ENCODE measurements at regions not wholly inside any gene's neighbourhood (a gene's known extent, or its start where the extent isn't known, plus 50 kb on each side); places are given as distances from the start of the nearest gene placed in this dataset.

- DNase-seq (ENCODE audit: low spot score) (no peak), ATAC-seq (peak; percentile 55; the same call in 2 of the 3 replicates), FAIRE-seq (no peak)
- intact Hi-C loops (cut with micrococcal nuclease; ENCODE audit: unreplicated experiment) (no loop called here), in situ Hi-C loops (cut with HindIII; ENCODE audit: extremely low pct_ligation_motif_present, low pct_unique_long_range_greater_than_20kb) (no loop called here)
- no peak overlapping the region for H3K4me2 ChIP-seq (ENCODE audit: low read depth, low read length)
- BruUV-seq (replicated peaks) = no TSS peak
- 55% methylated on average over 10 of the region's 10 CpGs for WGBS (ENCODE audit: low lambda C conversion rate)
- no peak overlapping the region for H3K9ac ChIP-seq (ENCODE audit: insufficient read depth, low read depth, low read length)
- peaks cover 14% of the 10 kb centered on the region for H3K4me1 ChIP-seq (ENCODE audit: insufficient read depth, low read length)
- no peaks in the 10 kb centered on the region for H3K36me3 ChIP-seq (replicated peaks in 1 of 2; ENCODE audit: control insufficient read depth in 1 of 2, insufficient read depth in 2 of 2, low read length in 2 of 2)
- H3K4me3 ChIP-seq (replicated peaks in 1 of 3; ENCODE audit: insufficient read depth in 1 of 3, low read depth in 2 of 3, low read length in 3 of 3) = no peak overlapping the region
- H3K9me3 ChIP-seq (ENCODE audit: low read length) = no peaks in the 10 kb centered on the region
- no peaks in the 10 kb centered on the region for H3K79me2 ChIP-seq (ENCODE audit: insufficient read depth, low read length)
- H3K27me3 ChIP-seq (ENCODE audit: control insufficient read depth in 1 of 2, insufficient read depth in 2 of 2, low read length in 2 of 2) = peaks cover under 1 to 12% of the 10 kb centered on the region in 2 experiments; a peak in 2 of 5 replicates
- H4K20me1 ChIP-seq (ENCODE audit: insufficient read depth, low read length) = no peaks in the 10 kb centered on the region
- no peak overlapping the region for H2AFZ ChIP-seq (ENCODE audit: low read length)
- H3K27ac ChIP-seq (ENCODE audit: extremely low read length, insufficient read depth, low read length) = no peak overlapping the region
- ChIA-PET POLR2A (no interaction called here), CTCF (ENCODE audit: low intra/inter-chr PET ratio, low total read pairs) (no interaction called here)
- TF ChIP-seq MEF2D (CRISPR knock-in tag; IDR thresholded peaks at IDR 0.05) (no peak), STAG1 (CRISPR knock-in tag; IDR thresholded peaks at IDR 0.05) (peak; percentile 42)
- TF ChIP-seq, protein P1, sequence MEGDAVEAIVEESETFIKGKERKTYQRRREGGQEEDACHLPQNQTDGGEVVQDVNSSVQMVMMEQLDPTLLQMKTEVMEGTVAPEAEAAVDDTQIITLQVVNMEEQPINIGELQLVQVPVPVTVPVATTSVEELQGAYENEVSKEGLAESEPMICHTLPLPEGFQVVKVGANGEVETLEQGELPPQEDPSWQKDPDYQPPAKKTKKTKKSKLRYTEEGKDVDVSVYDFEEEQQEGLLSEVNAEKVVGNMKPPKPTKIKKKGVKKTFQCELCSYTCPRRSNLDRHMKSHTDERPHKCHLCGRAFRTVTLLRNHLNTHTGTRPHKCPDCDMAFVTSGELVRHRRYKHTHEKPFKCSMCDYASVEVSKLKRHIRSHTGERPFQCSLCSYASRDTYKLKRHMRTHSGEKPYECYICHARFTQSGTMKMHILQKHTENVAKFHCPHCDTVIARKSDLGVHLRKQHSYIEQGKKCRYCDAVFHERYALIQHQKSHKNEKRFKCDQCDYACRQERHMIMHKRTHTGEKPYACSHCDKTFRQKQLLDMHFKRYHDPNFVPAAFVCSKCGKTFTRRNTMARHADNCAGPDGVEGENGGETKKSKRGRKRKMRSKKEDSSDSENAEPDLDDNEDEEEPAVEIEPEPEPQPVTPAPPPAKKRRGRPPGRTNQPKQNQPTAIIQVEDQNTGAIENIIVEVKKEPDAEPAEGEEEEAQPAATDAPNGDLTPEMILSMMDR (CRISPR knock-in tag; IDR thresholded peaks at IDR 0.05) = peak; percentile 16; the same call in 1 of the 2 replicates
These were observed 70.5 kb upstream of the PTCH1 start for GRCh38 chr9:95587021-95587964.

DNA sequence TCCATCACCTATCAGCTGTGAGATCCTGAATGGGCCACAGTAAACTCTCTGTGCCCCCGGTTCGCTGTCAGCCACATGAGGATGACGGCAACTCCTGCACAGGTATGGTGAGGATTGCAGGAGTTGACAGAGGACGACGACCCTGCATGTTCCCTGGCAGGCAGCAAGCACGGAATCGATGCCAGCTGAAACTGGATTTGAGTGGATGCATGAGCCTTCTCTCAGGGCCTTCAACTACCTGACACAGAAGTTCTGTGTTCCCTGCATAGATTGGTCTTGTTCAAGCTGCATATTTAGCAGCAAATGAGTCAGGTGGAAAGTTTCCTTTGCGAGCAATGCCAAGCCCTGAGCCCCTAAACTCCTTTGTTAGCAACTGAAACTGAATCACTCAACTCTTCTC, 69.6 kb upstream of the PTCH1 start:
- no TSS peak for BruUV-seq (replicated peaks)
- no peak overlapping the region for H3K4me3 ChIP-seq (replicated peaks in 1 of 3; ENCODE audit: insufficient read depth in 1 of 3, low read depth in 2 of 3, low read length in 3 of 3)
- intact Hi-C loops (cut with micrococcal nuclease; ENCODE audit: unreplicated experiment) (no loop called here), in situ Hi-C loops (cut with HindIII; ENCODE audit: extremely low pct_ligation_motif_present, low pct_unique_long_range_greater_than_20kb) (no loop called here)
- H4K20me1 ChIP-seq (ENCODE audit: insufficient read depth, low read length) = no peaks in the 10 kb centered on the region
- no peak overlapping the region for H2AFZ ChIP-seq (ENCODE audit: low read length)
- no peak for DNase-seq (ENCODE audit: low spot score)
- POLR2A ChIA-PET = no interaction called here
- peaks cover 0 to 15% of the 10 kb centered on the region in 2 experiments; a peak in 2 of 5 replicates for H3K27me3 ChIP-seq (ENCODE audit: control insufficient read depth in 1 of 2, insufficient read depth in 2 of 2, low read length in 2 of 2)
- WGBS (ENCODE audit: low lambda C conversion rate) = 69% methylated on average over 4 of the region's 8 CpGs
- no peaks in the 10 kb centered on the region for H3K36me3 ChIP-seq (replicated peaks in 1 of 2; ENCODE audit: control insufficient read depth in 1 of 2, insufficient read depth in 2 of 2, low read length in 2 of 2)
- CTCF ChIA-PET (ENCODE audit: low intra/inter-chr PET ratio, low total read pairs) = no interaction called here
- no peak for FAIRE-seq
- H3K9ac ChIP-seq (ENCODE audit: insufficient read depth, low read depth, low read length) = no peak overlapping the region
- H3K79me2 ChIP-seq (ENCODE audit: insufficient read depth, low read length) = no peaks in the 10 kb centered on the region
- no peaks in the 10 kb centered on the region for H3K9me3 ChIP-seq (ENCODE audit: low read length)
- ATAC-seq = no peak
- H3K27ac ChIP-seq (ENCODE audit: extremely low read length, insufficient read depth, low read length) = no peak overlapping the region
- peaks cover 14% of the 10 kb centered on the region for H3K4me1 ChIP-seq (ENCODE audit: insufficient read depth, low read length)
- H3K4me2 ChIP-seq (ENCODE audit: low read depth, low read length) = no peak overlapping the region
- TF ChIP-seq TAF15 (IDR thresholded peaks at IDR 0.05; ENCODE audit: low read depth, low read length, poor library complexity, severe bottlenecking) = no peak
- no peak for TF ChIP-seq HOXD1 (CRISPR knock-in tag; IDR thresholded peaks at IDR 0.05)
- no peak for TF ChIP-seq FOXO4 (CRISPR knock-in tag; conservative IDR thresholded peaks at IDR 0.05)
- no peak for TF ChIP-seq ZNF530 (CRISPR knock-in tag; IDR thresholded peaks at IDR 0.05; ENCODE audit: low read depth)
- TF ChIP-seq ZNF362 (CRISPR knock-in tag; IDR thresholded peaks at IDR 0.05; ENCODE audit: borderline replicate concordance) = no peak

All from HepG2 (cell line).